Subcutaneous abdominal adipose tissue (tissue), 5 donors: ENCODE measurements at regions not wholly inside any gene's neighbourhood (a gene's known extent, or its start where the extent isn't known, plus 50 kb on each side); places are given as distances from the start of the nearest gene placed in this dataset.
"Not testable (repeated sequence)": the region's sequence is repeated elsewhere in the genome, so short reads cannot be mapped to it uniquely, and the experiment has no call there.

ENCODE experiments used
- H3K27ac ChIP-seq: one replicate; pipeline ENCODE4 v1.7.0; 2013; ENCODE audit warnings: low read depth, mild to moderate bottlenecking, inconsistent platforms, low read length, moderate library complexity
- H3K27me3 ChIP-seq, 5 donors: one replicate each; pipeline ENCODE4 v1.7.0; 2013; ENCODE audit warnings: low read length in 5 of 5, inconsistent platforms in 1 of 5; ENCODE audit not compliant: control insufficient read depth in 5 of 5, insufficient read depth in 4 of 5
- H3K36me3 ChIP-seq, 5 donors: one replicate each; pipeline ENCODE4 v1.7.0; 2013; ENCODE audit warnings: low read length in 5 of 5; ENCODE audit not compliant: control insufficient read depth in 5 of 5, insufficient read depth in 5 of 5
- H3K4me1 ChIP-seq, 5 donors: one replicate each; pipeline ENCODE4 v1.7.0; 2013; ENCODE audit warnings: low read length in 5 of 5, mild to moderate bottlenecking in 3 of 5, moderate library complexity in 1 of 5; ENCODE audit not compliant: control insufficient read depth in 5 of 5, insufficient read depth in 5 of 5
- H3K4me3 ChIP-seq, 5 donors: one replicate each; pipeline ENCODE4 v1.7.0; 2013; ENCODE audit warnings: low read length in 5 of 5, low read depth in 1 of 5
- H3K9ac ChIP-seq, 5 donors: one replicate each; pipeline ENCODE4 v1.7.0; 2013; ENCODE audit warnings: low read length in 5 of 5, mild to moderate bottlenecking in 4 of 5, moderate library complexity in 3 of 5
- H3K9me3 ChIP-seq, 5 donors: one replicate each; pipeline ENCODE4 v1.7.0; 2013; ENCODE audit warnings: low read length in 5 of 5; ENCODE audit not compliant: control insufficient read depth in 5 of 5
- donor health status: healthy.
- donor health status: healthy.
- donor health status: healthy.
- donor health status: healthy.
- donor health status: healthy.

GRCh38 chr9:73962792-73963191 lies 534.3 kb upstream of the RORB start:
- Histone ChIP-seq H3K9me3 (peaks cover 0 to 2% (median 0%) of the 10 kb centered on the region in 5 donors), H3K4me1 (no peaks in the 10 kb centered on the region), H3K4me3 (no peak overlapping the region), H3K27me3 (no peaks in the 10 kb centered on the region), H3K36me3 (no peaks in the 10 kb centered on the region), H3K9ac (no peak overlapping the region), H3K27ac (no peak overlapping the region)

- Histone ChIP-seq H3K9me3 (peaks cover 0 to 14% (median 7%) of the 10 kb centered on the region in 5 donors), H3K27me3 (no peaks in the 10 kb centered on the region), H3K36me3 (no peaks in the 10 kb centered on the region), H3K27ac (no peak overlapping the region), H3K4me3 (no peak overlapping the region), H3K4me1 (no peaks in the 10 kb centered on the region), H3K9ac (no peak overlapping the region)
Measured at GRCh38 chr9:73969936-73970335, 527.2 kb upstream of the RORB start.

GRCh38 chr9:73976424-73976823 lies 520.7 kb upstream of the RORB start:
- not testable (repeated sequence) for H3K4me1 ChIP-seq, H3K27ac ChIP-seq, H3K36me3 ChIP-seq, H3K4me3 ChIP-seq, H3K9me3 ChIP-seq, H3K27me3 ChIP-seq, H3K9ac ChIP-seq

- no peaks in the 10 kb centered on the region for H3K4me1 ChIP-seq
- no peak overlapping the region for H3K4me3 ChIP-seq
- no peaks in the 10 kb centered on the region for H3K36me3 ChIP-seq
- H3K27me3 ChIP-seq = no peaks in the 10 kb centered on the region
- no peak overlapping the region for H3K9ac ChIP-seq
- H3K9me3 ChIP-seq = no peaks in the 10 kb centered on the region
- no peak overlapping the region for H3K27ac ChIP-seq
Measured at GRCh38 chr9:73979894-73980264, 517.3 kb upstream of the RORB start.

GRCh38 chr9:73980754-73981153 lies 516.4 kb upstream of the RORB start:
- no peaks in the 10 kb centered on the region for H3K27me3 ChIP-seq
- no peaks in the 10 kb centered on the region for H3K36me3 ChIP-seq
- peaks cover 0 to 4% (median 0%) of the 10 kb centered on the region in 5 donors for H3K9me3 ChIP-seq
- no peak overlapping the region for H3K4me3 ChIP-seq
- no peak overlapping the region for H3K27ac ChIP-seq
- no peaks in the 10 kb centered on the region for H3K4me1 ChIP-seq
- no peak overlapping the region for H3K9ac ChIP-seq

- H3K27me3 ChIP-seq = no peaks in the 10 kb centered on the region
Measured at GRCh38 chr9:73981405-73981804, 515.7 kb upstream of the RORB start.

GRCh38 chr9:73995836-73996235 lies 501.3 kb upstream of the RORB start:
- Histone ChIP-seq H3K9me3 (no peaks in the 10 kb centered on the region), H3K9ac (no peak overlapping the region), H3K4me3 (no peak overlapping the region), H3K36me3 (no peaks in the 10 kb centered on the region), H3K27me3 (no peaks in the 10 kb centered on the region), H3K27ac (no peak overlapping the region), H3K4me1 (no peaks in the 10 kb centered on the region)

More at GRCh38 chr9:73981405-73981804, 515.7 kb upstream of the RORB start:
- H3K9ac ChIP-seq = no peak overlapping the region
- no peak overlapping the region for H3K27ac ChIP-seq
- peaks cover 0 to 5% (median 0%) of the 10 kb centered on the region in 5 donors for H3K9me3 ChIP-seq
- H3K36me3 ChIP-seq = no peaks in the 10 kb centered on the region
- H3K4me3 ChIP-seq = no peak overlapping the region
- H3K4me1 ChIP-seq = no peaks in the 10 kb centered on the region

- H3K9me3 ChIP-seq = no peaks in the 10 kb centered on the region
- H3K4me3 ChIP-seq = no peak overlapping the region
- no peak overlapping the region for H3K9ac ChIP-seq
- H3K27ac ChIP-seq = no peak overlapping the region
- H3K4me1 ChIP-seq = no peaks in the 10 kb centered on the region
- H3K27me3 ChIP-seq = no peaks in the 10 kb centered on the region
- H3K36me3 ChIP-seq = no peaks in the 10 kb centered on the region
Measured at GRCh38 chr9:73996844-73997243, 500.3 kb upstream of the RORB start.

GRCh38 chr9:74001382-74001781 lies 495.8 kb upstream of the RORB start:
- no peak overlapping the region for H3K9ac ChIP-seq
- H3K4me3 ChIP-seq = no peak overlapping the region
- H3K27me3 ChIP-seq = no peaks in the 10 kb centered on the region
- H3K27ac ChIP-seq = no peak overlapping the region
- H3K9me3 ChIP-seq = no peaks in the 10 kb centered on the region
- no peaks in the 10 kb centered on the region for H3K4me1 ChIP-seq
- no peaks in the 10 kb centered on the region for H3K36me3 ChIP-seq

GRCh38 chr9:74006935-74007334 lies 490.2 kb upstream of the RORB start:
- Histone ChIP-seq H3K36me3 (no peaks in the 10 kb centered on the region), H3K27ac (no peak overlapping the region), H3K4me3 (no peak overlapping the region), H3K9me3 (no peaks in the 10 kb centered on the region), H3K27me3 (no peaks in the 10 kb centered on the region), H3K9ac (no peak overlapping the region), H3K4me1 (no peaks in the 10 kb centered on the region)

- Histone ChIP-seq H3K36me3 (no peaks in the 10 kb centered on the region), H3K27ac (no peak overlapping the region), H3K4me1 (no peaks in the 10 kb centered on the region), H3K9ac (no peak overlapping the region), H3K9me3 (no peaks in the 10 kb centered on the region), H3K4me3 (no peak overlapping the region), H3K27me3 (no peaks in the 10 kb centered on the region)
Measured at GRCh38 chr9:74007833-74008232, 489.3 kb upstream of the RORB start.
